IMR-90 (cell line): ENCODE measurements at regions not wholly inside any gene's neighbourhood (a gene's known extent, or its start where the extent isn't known, plus 50 kb on each side); places are given as distances from the start of the nearest gene placed in this dataset.

Experiments
- ATAC-seq: fragments of 200-7000 bp; cut with Tn5 transposase; 2 replicates; pipeline ENCODE4 v1.9.1; 2020; ENCODE audit warnings: low read depth, mild to moderate bottlenecking, moderate library complexity
- BruUV-seq: library from RNA; stranded (reverse); fragments of 400-500 nt; replicated peaks from 2 replicates; lab custom pipeline; 2021; lab: Mats Ljungman, UMichigan
- CTCF ChIA-PET: fragments of 300-600 bp; formaldehyde crosslinking; extraction: SDS; loops from one replicate; lab custom pipeline; 2021; ENCODE audit warnings: antibody characterized with exemption; lab: Yijun Ruan, JAX
- POLR2A ChIA-PET: fragments of 300-600 bp; sonication (Branson Sonifier 250); formaldehyde crosslinking; loops from one replicate; lab custom pipeline; 2022; ENCODE audit warnings: antibody characterized with exemption; ENCODE audit not compliant: unreplicated experiment; lab: Charles Lee
- DNase-seq: peaks from one replicate; pipeline ENCODE4 v3.0.0; 2013
- H2AFZ ChIP-seq: replicated peaks from 2 replicates; pipeline ENCODE3; 2013; ENCODE audit warnings: low read length, mild to moderate bottlenecking; ENCODE audit not compliant: poor library complexity
- H2AK5ac ChIP-seq: 2 replicates; pipeline ENCODE4 v1.6.1; 2013; ENCODE audit warnings: low read depth, low read length, inconsistent platforms
- H2AK9ac ChIP-seq: replicated peaks from 2 replicates; pipeline ENCODE3; 2013; ENCODE audit warnings: mild to moderate bottlenecking, low read depth, low read length, moderate library complexity; ENCODE audit not compliant: poor library complexity
- H2BK120ac ChIP-seq: 2 replicates; pipeline ENCODE4 v1.6.1; 2013; ENCODE audit warnings: low read depth, low read length, inconsistent platforms
- H2BK15ac ChIP-seq: 3 replicates; pipeline ENCODE4 v1.6.1; 2013; ENCODE audit warnings: low read depth, low read length, inconsistent platforms
- H2BK20ac ChIP-seq: 2 replicates; pipeline ENCODE4 v1.6.1; 2013; ENCODE audit warnings: low read depth, mild to moderate bottlenecking, inconsistent platforms, low read length, moderate library complexity
- H2BK5ac ChIP-seq: 2 replicates; pipeline ENCODE4 v1.6.1; 2013; ENCODE audit warnings: mild to moderate bottlenecking, low read depth, low read length, inconsistent platforms; ENCODE audit not compliant: poor library complexity, severe bottlenecking
- H3K14ac ChIP-seq: replicated peaks from 2 replicates; pipeline ENCODE4 v1.6.1; 2013; ENCODE audit warnings: low read depth, low read length, inconsistent platforms
- H3K18ac ChIP-seq: 2 replicates; pipeline ENCODE4 v1.6.1; 2013; ENCODE audit warnings: low read depth, low read length, control low read depth
- H3K23ac ChIP-seq: 2 replicates; pipeline ENCODE4 v1.6.1; 2013; ENCODE audit warnings: low read depth, low read length, inconsistent platforms
- H3K27ac ChIP-seq: 2 replicates; pipeline ENCODE4 v1.5.1; 2013; ENCODE audit warnings: mild to moderate bottlenecking, control low read depth, low read length; ENCODE audit not compliant: insufficient read depth
- H3K27me3 ChIP-seq: 2 replicates; pipeline ENCODE4 v1.6.1; 2013; ENCODE audit warnings: low read length; ENCODE audit not compliant: control insufficient read depth, insufficient read depth
- H3K36me3 ChIP-seq: 2 replicates; pipeline ENCODE4 v1.6.1; 2013; ENCODE audit warnings: low read length, mixed read lengths; ENCODE audit not compliant: control insufficient read depth, insufficient read depth
- H3K4ac ChIP-seq: 2 replicates; pipeline ENCODE4 v1.6.1; 2013; ENCODE audit warnings: low read depth, low read length, inconsistent platforms
- H3K4me1 ChIP-seq: 2 replicates; pipeline ENCODE4 v1.6.1; 2013; ENCODE audit warnings: low read length, mixed read lengths; ENCODE audit not compliant: control insufficient read depth, insufficient read depth
- H3K4me2 ChIP-seq: 2 replicates; pipeline ENCODE4 v1.6.1; 2013; ENCODE audit warnings: low read depth, mild to moderate bottlenecking, control low read depth, low read length, moderate library complexity
- H3K4me3 ChIP-seq: 2 replicates; pipeline ENCODE4 v1.5.1; 2013; ENCODE audit warnings: low read depth, mild to moderate bottlenecking, control low read depth, low read length, moderate library complexity; ENCODE audit not compliant: insufficient read depth
- H3K56ac ChIP-seq: 2 replicates; pipeline ENCODE4 v1.6.1; 2013; ENCODE audit warnings: low read length, inconsistent platforms; ENCODE audit not compliant: insufficient read depth; ENCODE audit errors: extremely low read depth
- H3K79me1 ChIP-seq, 2 experiments: 2 replicates each; pipeline ENCODE4 v1.6.1; 2013; ENCODE audit warnings: low read length in 2 of 2, inconsistent platforms in 1 of 2, low read depth in 1 of 2
- H3K9ac ChIP-seq: 2 replicates; pipeline ENCODE4 v1.6.1; 2013; ENCODE audit warnings: low read depth, low read length, control low read depth
- H3K9me1 ChIP-seq: 2 replicates; pipeline ENCODE4 v1.6.1; 2013; ENCODE audit warnings: low read length, inconsistent platforms; ENCODE audit not compliant: insufficient read depth
- H3K9me3 ChIP-seq: 2 replicates; pipeline ENCODE4 v1.6.1; 2013; ENCODE audit warnings: low read length; ENCODE audit not compliant: control insufficient read depth, insufficient read depth
- H4K20me1 ChIP-seq: 2 replicates; pipeline ENCODE4 v1.6.1; 2013; ENCODE audit warnings: low read length, inconsistent platforms; ENCODE audit not compliant: insufficient read depth
- H4K5ac ChIP-seq: 2 replicates; pipeline ENCODE4 v1.6.1; 2013; ENCODE audit warnings: mild to moderate bottlenecking, low read depth, low read length, control low read depth
- H4K8ac ChIP-seq, 2 experiments: 2 replicates each; pipeline ENCODE4 v1.6.1; 2013; ENCODE audit warnings: low read depth in 2 of 2, low read length in 2 of 2, control low read depth in 1 of 2, inconsistent platforms in 1 of 2
- H4K91ac ChIP-seq: 2 replicates; pipeline ENCODE4 v1.6.1; 2013; ENCODE audit warnings: low read depth, low read length, inconsistent platforms; ENCODE audit not compliant: insufficient read depth
- CEBPB ChIP-seq: IDR thresholded peaks from 2 replicates; pipeline ENCODE4 v1.6.1; 2012; ENCODE audit warnings: low read depth, low read length, improper control_type of control experiment
- ELK1 ChIP-seq: fragments of 150-350 bp; IDR thresholded peaks from 2 replicates; pipeline ENCODE4 v1.6.1; 2016; ENCODE audit warnings: low read depth, mild to moderate bottlenecking, low read length, moderate library complexity, borderline replicate concordance
- MAFK ChIP-seq: IDR thresholded peaks from 2 replicates; pipeline ENCODE4 v1.6.1; 2012; ENCODE audit warnings: low read depth, low read length, improper control_type of control experiment
- MAZ ChIP-seq: IDR thresholded peaks from 2 replicates; pipeline ENCODE4 v1.6.1; 2012; ENCODE audit warnings: low read depth, mild to moderate bottlenecking, low read length, improper control_type of control experiment, moderate library complexity, borderline replicate concordance
- MXI1 ChIP-seq: IDR thresholded peaks from 2 replicates; pipeline ENCODE4 v1.6.1; 2012; ENCODE audit warnings: low read depth, mild to moderate bottlenecking, low read length, moderate library complexity, borderline replicate concordance
- POLR2A ChIP-seq: IDR thresholded peaks from 2 replicates; pipeline ENCODE4 v1.6.1; 2012; ENCODE audit warnings: mild to moderate bottlenecking, low read depth, low read length
- RAD21 ChIP-seq: IDR thresholded peaks from 2 replicates; pipeline ENCODE4 v1.6.1; 2012; ENCODE audit warnings: low read length, improper control_type of control experiment
- RCOR1 ChIP-seq: IDR thresholded peaks from 2 replicates; pipeline ENCODE4 v1.6.1; 2012; ENCODE audit warnings: mild to moderate bottlenecking, low read length, improper control_type of control experiment; ENCODE audit not compliant: insufficient replicate concordance
- RFX5 ChIP-seq: IDR thresholded peaks from 2 replicates; pipeline ENCODE4 v1.8.0; 2012; ENCODE audit warnings: low read depth, mild to moderate bottlenecking, low read length, moderate library complexity
- SMC3 ChIP-seq: fragments of 150-350 bp; IDR thresholded peaks from 2 replicates; pipeline ENCODE4 v1.6.1; 2016; ENCODE audit warnings: low read depth, mild to moderate bottlenecking, antibody characterized with exemption, low read length, moderate library complexity
- WGBS, 2 experiments: methylation state at CpG; one replicate each; pipeline versions ENCODE4 v1.1.5 to v1.1.7; 2013; ENCODE audit warnings: missing lambda C conversion rate in 2 of 2; ENCODE audit not compliant: insufficient read length in 1 of 2; ENCODE audit errors: extremely low coverage in 2 of 2; 5-methylcytosine and 5-hydroxymethylcytosine counted together
- dilution Hi-C: fragments of 300-500 bp; cut with HindIII; formaldehyde crosslinking; loops from one replicate; pipeline ENCODE4 v1.14.3; 2018; ENCODE audit warnings: low sequenced_read_pairs; ENCODE audit not compliant: unreplicated experiment
- in situ Hi-C: fragments of 300-500 bp; cut with MboI; formaldehyde crosslinking; loops from 3 replicates; pipeline ENCODE4 v1.14.3; 2019; ENCODE audit warnings: low sequenced_read_pairs, inconsistent platforms, mixed read lengths
- intact Hi-C: fragments of 100-400 bp; cut with micrococcal nuclease; formaldehyde crosslinking; loops from 2 replicates; pipeline ENCODE4 v1.10.0; 2022
- TF ChIP-seq, protein P1 (sequence below): conservative IDR thresholded peaks from 2 replicates; pipeline ENCODE4 v1.5.1; 2012; ENCODE audit warnings: mild to moderate bottlenecking, low read depth, low read length, improper control_type of control experiment

GRCh38 chr10:78412605-78413004 lies 378.9 kb downstream of the RPS24 start:
- Histone ChIP-seq H2BK5ac (no peak overlapping the region), H2BK15ac (no peak overlapping the region), H3K27ac (no peak overlapping the region), H3K23ac (no peak overlapping the region), H3K56ac (no peak overlapping the region), H3K4me1 (peaks cover 5% of the 10 kb centered on the region; the same call in 1 of the 2 replicates), H3K27me3 (peaks cover 4% of the 10 kb centered on the region; the same call in 1 of the 2 replicates), H3K4me2 (no peak overlapping the region), H4K8ac (no peak overlapping the region), H3K14ac (no peak overlapping the region), H2BK120ac (no peak overlapping the region), H3K79me1 (no peaks in the 10 kb centered on the region), H2AFZ (no peak overlapping the region), H3K9me3 (no peaks in the 10 kb centered on the region), H2AK9ac (no peak overlapping the region), H3K18ac (no peak overlapping the region), H4K91ac (no peak overlapping the region), H3K36me3 (no peaks in the 10 kb centered on the region), H3K4me3 (no peak overlapping the region), H3K9ac (no peak overlapping the region), H2BK20ac (no peak overlapping the region), H4K5ac (no peak overlapping the region), H2AK5ac (no peak overlapping the region), H3K4ac (no peak overlapping the region), H3K9me1 (peaks cover 13% of the 10 kb centered on the region), H4K20me1 (0 out of 2 replicates have a peak, but pooled peaks cover 4% of the 10 kb centered on the region)
- in situ Hi-C loops (no loop called here), dilution Hi-C loops (no loop called here), intact Hi-C loops (no loop called here)
- WGBS, 2 experiments, result no CpG with 5 or more reads among the region's 4 CpGs
- no peak for TF ChIP-seq CEBPB
- TF ChIP-seq ELK1, result no peak
- TF ChIP-seq, protein P1, sequence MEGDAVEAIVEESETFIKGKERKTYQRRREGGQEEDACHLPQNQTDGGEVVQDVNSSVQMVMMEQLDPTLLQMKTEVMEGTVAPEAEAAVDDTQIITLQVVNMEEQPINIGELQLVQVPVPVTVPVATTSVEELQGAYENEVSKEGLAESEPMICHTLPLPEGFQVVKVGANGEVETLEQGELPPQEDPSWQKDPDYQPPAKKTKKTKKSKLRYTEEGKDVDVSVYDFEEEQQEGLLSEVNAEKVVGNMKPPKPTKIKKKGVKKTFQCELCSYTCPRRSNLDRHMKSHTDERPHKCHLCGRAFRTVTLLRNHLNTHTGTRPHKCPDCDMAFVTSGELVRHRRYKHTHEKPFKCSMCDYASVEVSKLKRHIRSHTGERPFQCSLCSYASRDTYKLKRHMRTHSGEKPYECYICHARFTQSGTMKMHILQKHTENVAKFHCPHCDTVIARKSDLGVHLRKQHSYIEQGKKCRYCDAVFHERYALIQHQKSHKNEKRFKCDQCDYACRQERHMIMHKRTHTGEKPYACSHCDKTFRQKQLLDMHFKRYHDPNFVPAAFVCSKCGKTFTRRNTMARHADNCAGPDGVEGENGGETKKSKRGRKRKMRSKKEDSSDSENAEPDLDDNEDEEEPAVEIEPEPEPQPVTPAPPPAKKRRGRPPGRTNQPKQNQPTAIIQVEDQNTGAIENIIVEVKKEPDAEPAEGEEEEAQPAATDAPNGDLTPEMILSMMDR, result no peak
- no peak for TF ChIP-seq RAD21
- no peak for TF ChIP-seq MAZ
- no peak for TF ChIP-seq SMC3
- no peak for TF ChIP-seq RFX5
- TF ChIP-seq RCOR1, result no peak
- TF ChIP-seq MAFK, result no peak
- no peak for TF ChIP-seq POLR2A
- no peak for TF ChIP-seq MXI1
- DNase-seq (no peak), ATAC-seq (no peak)
- ChIA-PET CTCF (interaction anchor here (0.6 kb wide), 1 partner anchor 383 kb away, joined by 5 read pairs; no protein-coding TSS in a partner anchor), POLR2A (no interaction called here)
- no TSS peak for BruUV-seq
